OCI-LY3 (cell line): ENCODE measurements at regions not wholly inside any gene's neighbourhood (a gene's known extent, or its start where the extent isn't known, plus 50 kb on each side); places are given as distances from the start of the nearest gene placed in this dataset.

Experiments
- H2AFZ ChIP-seq: fragments of 200-600, 300-600 bp; shearing (Covaris generic); 2 replicates; pipeline ENCODE4 v1.6.0; 2014; ENCODE audit warnings: antibody characterized with exemption, low read depth, low read length
- H3K27ac ChIP-seq: fragments of 200-600, 300-600 bp; sonication (generic); 2 replicates; pipeline ENCODE4 v1.5.1; 2014; ENCODE audit warnings: mild to moderate bottlenecking, low read length, moderate library complexity, mixed read lengths
- H3K27me3 ChIP-seq: fragments of 200-600, 300-600 bp; sonication (generic); 2 replicates; pipeline ENCODE4 v1.6.1; 2014; ENCODE audit warnings: low read depth, low read length, mixed read lengths
- H3K36me3 ChIP-seq: fragments of 200-600, 300-600 bp; sonication (generic); replicated peaks from 2 replicates; pipeline ENCODE3; 2014; ENCODE audit warnings: low read depth, low read length, mixed read lengths
- H3K4me1 ChIP-seq: fragments of 300-600, 200-600 bp; sonication (generic); 2 replicates; pipeline ENCODE4 v1.6.1; 2014; ENCODE audit warnings: low read length, mixed read lengths
- H3K4me2 ChIP-seq: fragments of 200-600, 300-600 bp; sonication (generic); 2 replicates; pipeline ENCODE4 v1.6.1; 2014; ENCODE audit warnings: low read length, mixed read lengths
- H3K4me3 ChIP-seq: fragments of 300-600, 200-600 bp; sonication (generic); 2 replicates; pipeline ENCODE4 v1.5.1; 2014; ENCODE audit warnings: antibody characterized with exemption, mild to moderate bottlenecking, low read length, moderate library complexity
- H3K79me2 ChIP-seq: fragments of 300-600, 200-600 bp; shearing (Covaris generic); 2 replicates; pipeline ENCODE4 v1.6.1; 2014; ENCODE audit warnings: mild to moderate bottlenecking, low read length, mixed read lengths
- H3K9ac ChIP-seq: fragments of 300-600, 200-600 bp; shearing (Covaris generic); 2 replicates; pipeline ENCODE4 v1.6.0; 2014; ENCODE audit warnings: mild to moderate bottlenecking, low read length, moderate library complexity
- H3K9me3 ChIP-seq: fragments of 200-600, 300-600 bp; shearing (Covaris generic); 2 replicates; pipeline ENCODE4 v1.6.1; 2014; ENCODE audit warnings: low read length, mixed read lengths; ENCODE audit not compliant: insufficient read depth
- H4K20me1 ChIP-seq: fragments of 200-600, 300-600 bp; sonication (generic); 2 replicates; pipeline ENCODE4 v1.6.1; 2016; ENCODE audit warnings: low read length, mixed read lengths; ENCODE audit not compliant: insufficient read depth
- CTCF ChIP-seq: fragments of 200-600, 300-600 bp; sonication (generic); IDR thresholded peaks from 2 replicates; pipeline ENCODE4 v1.5.1; 2014; ENCODE audit warnings: antibody characterized with exemption, low read length, low read depth
- EZH2phosphoT487 ChIP-seq: fragments of 200-600 bp; shearing (Covaris generic); IDR thresholded peaks from 2 replicates; pipeline ENCODE4 v1.6.1; 2018; ENCODE audit warnings: antibody characterized with exemption, mixed run types, low read depth

DNA sequence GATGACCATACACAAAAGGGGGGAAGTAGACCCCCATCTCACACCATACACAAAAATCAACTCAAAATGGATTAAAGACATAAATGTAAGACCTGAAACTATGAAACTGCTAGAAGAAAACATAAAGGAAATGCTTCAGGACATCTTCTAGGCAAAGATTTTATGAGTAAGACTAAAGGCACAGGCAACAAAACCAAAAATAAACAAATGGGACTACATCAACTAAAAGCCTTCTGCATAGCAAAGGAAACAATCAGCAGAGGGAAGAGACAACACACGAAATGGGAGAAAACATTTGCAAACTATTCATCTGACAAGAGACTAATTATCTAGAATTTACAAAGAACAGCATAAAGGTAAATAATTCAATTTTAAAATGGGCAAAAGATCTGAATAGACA is 152.1 kb downstream of the AXIN2 start:
- Histone ChIP-seq H3K4me3 (no peak overlapping the region), H3K27ac (no peak overlapping the region), H3K4me1 (peaks cover 4% of the 10 kb centered on the region; the same call in 1 of the 2 replicates), H3K36me3 (no peaks in the 10 kb centered on the region), H2AFZ (no peak overlapping the region), H3K4me2 (no peak overlapping the region), H3K9ac (no peak overlapping the region), H3K79me2 (no peaks in the 10 kb centered on the region), H4K20me1 (no peaks in the 10 kb centered on the region), H3K9me3 (no peaks in the 10 kb centered on the region), H3K27me3 (no peaks in the 10 kb centered on the region)
- TF ChIP-seq EZH2phosphoT487 (no peak), CTCF (no peak)

- no peaks in the 10 kb centered on the region for H3K9me3 ChIP-seq
- H3K27ac ChIP-seq, result no peak overlapping the region
Observed at GRCh38 chr17:65408050-65408449, 153.4 kb downstream of the AXIN2 start.

DNA sequence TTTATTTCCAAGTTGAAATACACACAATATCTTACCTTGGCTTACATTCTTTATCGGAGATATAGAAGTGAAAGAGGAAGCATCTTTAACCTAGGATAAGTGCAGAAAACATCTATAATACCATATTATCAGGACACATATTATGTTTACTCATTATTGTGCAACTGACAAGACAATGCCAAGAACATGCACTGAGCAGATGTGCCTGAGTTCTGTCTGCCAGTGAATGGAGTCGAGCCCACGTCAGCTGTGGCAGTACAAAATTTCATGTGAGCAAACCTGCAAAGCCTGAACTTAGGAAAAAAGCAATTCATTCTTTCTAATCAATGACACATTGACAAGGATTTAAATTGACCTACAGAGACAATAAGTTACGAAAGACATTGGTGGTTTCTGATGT is 154.4 kb downstream of the AXIN2 start:
- H3K4me3 ChIP-seq, result no peak overlapping the region
- H2AFZ ChIP-seq, result no peak overlapping the region
- no peaks in the 10 kb centered on the region for H3K4me1 ChIP-seq
- H4K20me1 ChIP-seq, result no peaks in the 10 kb centered on the region
- H3K79me2 ChIP-seq, result no peaks in the 10 kb centered on the region
- no peaks in the 10 kb centered on the region for H3K36me3 ChIP-seq
- TF ChIP-seq EZH2phosphoT487, result no peak
- TF ChIP-seq CTCF, result no peak
- H3K4me2 ChIP-seq, result no peak overlapping the region
- H3K27ac ChIP-seq, result no peak overlapping the region
- no peak overlapping the region for H3K9ac ChIP-seq
- no peaks in the 10 kb centered on the region for H3K9me3 ChIP-seq
- H3K27me3 ChIP-seq, result no peaks in the 10 kb centered on the region

More at GRCh38 chr17:65408050-65408449, 153.4 kb downstream of the AXIN2 start:
- Histone ChIP-seq H3K4me2 (no peak overlapping the region), H4K20me1 (no peaks in the 10 kb centered on the region), H3K27me3 (no peaks in the 10 kb centered on the region), H3K9ac (no peak overlapping the region), H3K4me3 (no peak overlapping the region), H2AFZ (no peak overlapping the region), H3K36me3 (no peaks in the 10 kb centered on the region), H3K79me2 (no peaks in the 10 kb centered on the region), H3K4me1 (no peaks in the 10 kb centered on the region; the same call in 1 of the 2 replicates)
- TF ChIP-seq EZH2phosphoT487 (no peak), CTCF (no peak)

DNA sequence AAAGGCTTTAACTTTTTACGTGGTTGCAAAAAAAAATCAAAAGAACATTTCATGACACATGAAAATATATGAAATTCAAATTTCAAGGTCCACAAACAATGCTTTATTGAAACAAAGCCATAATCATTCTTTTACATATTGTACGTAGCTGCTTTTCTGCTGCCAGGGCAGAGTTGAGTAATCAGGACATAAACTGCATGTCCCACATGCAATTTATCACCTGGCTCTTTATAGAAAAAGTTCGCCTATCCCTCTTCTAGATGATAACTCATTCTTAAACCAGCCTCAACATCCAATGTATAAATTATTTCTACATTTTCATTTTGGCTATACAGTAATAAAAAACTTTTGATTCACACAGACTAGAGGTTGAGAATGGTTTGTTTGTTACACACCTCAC is 154.9 kb downstream of the AXIN2 start:
- Histone ChIP-seq H3K36me3 (no peaks in the 10 kb centered on the region), H3K4me3 (no peak overlapping the region), H3K27ac (no peak overlapping the region), H3K4me1 (no peaks in the 10 kb centered on the region), H3K9me3 (no peaks in the 10 kb centered on the region), H2AFZ (no peak overlapping the region), H3K9ac (no peak overlapping the region), H3K4me2 (no peak overlapping the region), H3K79me2 (no peaks in the 10 kb centered on the region), H4K20me1 (no peaks in the 10 kb centered on the region), H3K27me3 (no peaks in the 10 kb centered on the region)
- TF ChIP-seq EZH2phosphoT487, result no peak

- Histone ChIP-seq H3K4me1 (no peaks in the 10 kb centered on the region), H3K9me3 (no peaks in the 10 kb centered on the region), H3K4me3 (no peak overlapping the region), H3K27me3 (no peaks in the 10 kb centered on the region; the same call in 1 of the 2 replicates), H2AFZ (no peak overlapping the region), H3K36me3 (no peaks in the 10 kb centered on the region), H4K20me1 (no peaks in the 10 kb centered on the region), H3K9ac (no peak overlapping the region), H3K27ac (no peak overlapping the region), H3K4me2 (no peak overlapping the region), H3K79me2 (no peaks in the 10 kb centered on the region)
- TF ChIP-seq EZH2phosphoT487 (no peak), CTCF (no peak)
Observed at GRCh38 chr17:65405563-65405962, 155.9 kb downstream of the AXIN2 start.
